H1 (cell line): ENCODE measurements at regions not wholly inside any gene's neighbourhood (a gene's known extent, or its start where the extent isn't known, plus 50 kb on each side); places are given as distances from the start of the nearest gene placed in this dataset.

Experiments
- ASH2L ChIP-seq: fragments of 200-600, 300-600 bp; sonication (generic); IDR thresholded peaks from one replicate; pipeline ENCODE4 v1.7.1; 2017; ENCODE audit warnings: low read length
- ATF3 ChIP-seq: IDR thresholded peaks from 2 replicates; pipeline ENCODE4 v1.6.1; 2011; ENCODE audit warnings: low read depth, mild to moderate bottlenecking, low read length; ENCODE audit not compliant: insufficient read depth
- CEBPB ChIP-seq: IDR thresholded peaks from 2 replicates; pipeline ENCODE4 v1.6.1; 2012; ENCODE audit warnings: low read depth, low read length
- CTCF ChIP-seq, 3 experiments: IDR thresholded peaks; 1 replicate in 2 of 3; 2 replicates in 1 of 3; pipeline versions ENCODE4 v1.5.1 to v1.6.1; 2011; ENCODE audit warnings: low read length in 3 of 3, mild to moderate bottlenecking in 3 of 3, inconsistent platforms in 2 of 3, low read depth in 1 of 3, moderate library complexity in 1 of 3; ENCODE audit not compliant: insufficient read depth in 1 of 3; ENCODE audit errors: control extremely low read depth in 1 of 3
- EGR1 ChIP-seq: IDR thresholded peaks from 2 replicates; pipeline ENCODE4 v1.6.1; 2011; ENCODE audit warnings: low read depth, low read length, borderline replicate concordance
- EP300 ChIP-seq, 2 experiments: IDR thresholded peaks; 1 replicate in 1 of 2; 2 replicates in 1 of 2; pipeline ENCODE4 v1.6.1; 2011 to 2012; ENCODE audit warnings: low read depth in 2 of 2, low read length in 2 of 2, mild to moderate bottlenecking in 2 of 2, borderline replicate concordance in 1 of 2, inconsistent platforms in 1 of 2, moderate library complexity in 1 of 2
- EZH2 ChIP-seq: fragments of 200-600 bp; sonication (generic); IDR thresholded peaks from 2 replicates; pipeline ENCODE4 v1.7.1; 2012; ENCODE audit warnings: low read depth, mild to moderate bottlenecking, moderate library complexity, low read length, inconsistent platforms; ENCODE audit not compliant: severe bottlenecking
- POLR2A ChIP-seq, 2 experiments: IDR thresholded peaks; 1 replicate in 1 of 2; 2 replicates in 1 of 2; pipeline ENCODE4 v1.6.1; 2011; ENCODE audit warnings: low read depth in 2 of 2, low read length in 2 of 2, mild to moderate bottlenecking in 2 of 2; ENCODE audit errors: control extremely low read depth in 1 of 2
- SIN3A ChIP-seq, 2 experiments: IDR thresholded peaks in 1 of 2; conservative IDR thresholded peaks in 1 of 2; 2 replicates each; pipeline ENCODE4 v1.6.1; 2011 to 2012; ENCODE audit warnings: low read length in 2 of 2, improper control_type of control experiment in 1 of 2, low read depth in 1 of 2, mild to moderate bottlenecking in 1 of 2
- SP1 ChIP-seq: IDR thresholded peaks from 2 replicates; pipeline ENCODE4 v1.6.1; 2011; ENCODE audit warnings: low read depth, low read length
- TAF1 ChIP-seq: IDR thresholded peaks from 2 replicates; pipeline ENCODE4 v1.6.1; 2011; ENCODE audit warnings: mild to moderate bottlenecking, low read depth, low read length

- no peak for TF ChIP-seq SP1
- TF ChIP-seq CEBPB = no peak
- TF ChIP-seq ASH2L = no peak
- no peak for TF ChIP-seq EZH2
- TF ChIP-seq CTCF (IDR thresholded peaks at IDR 0.05; ENCODE audit: control extremely low read depth in 1 of 3, insufficient read depth in 1 of 3, low read depth in 1 of 3, low read length in 3 of 3) = no peak
- TF ChIP-seq ATF3 = no peak
- no peak for TF ChIP-seq TAF1
- no peak for TF ChIP-seq POLR2A (IDR thresholded peaks at IDR 0.05; ENCODE audit: control extremely low read depth in 1 of 2, low read depth in 2 of 2, low read length in 2 of 2)
- TF ChIP-seq EGR1 = no peak
- no peak for TF ChIP-seq SIN3A (conservative IDR thresholded peaks at IDR 0.05 in 1 of 2, IDR thresholded peaks at IDR 0.05 in 1 of 2; ENCODE audit: low read depth in 1 of 2, low read length in 2 of 2)
- no peak for TF ChIP-seq EP300 (IDR thresholded peaks at IDR 0.05; ENCODE audit: borderline replicate concordance in 1 of 2, low read depth in 2 of 2, low read length in 2 of 2)
Measured at GRCh38 chr12:11961686-11962085, 109.1 kb upstream of the BCL2L14 start.
